ENCODE measurements at regions not wholly inside any gene's neighbourhood (a gene's known extent, or its start where the extent isn't known, plus 50 kb on each side); places are given as distances from the start of the nearest gene placed in this dataset.
"Not testable (repeated sequence)": the region's sequence is repeated elsewhere in the genome, so short reads cannot be mapped to it uniquely, and the experiment has no call there.

- no peaks in the 10 kb centered on the region for H3K27me3 ChIP-seq (ENCODE audit: control insufficient read depth in 2 of 2, insufficient read depth in 1 of 2, low read length in 1 of 2)
- 100% methylated on average over 1 of the region's 1 CpG for WGBS
- no peak overlapping the region for H3K4me3 ChIP-seq (ENCODE audit: low read length in 2 of 2)
- no peaks in the 10 kb centered on the region for H3K4me1 ChIP-seq (ENCODE audit: control insufficient read depth in 2 of 2, insufficient read depth in 2 of 2, low read length in 2 of 2)
- DNase-seq (ENCODE audit: low read depth in 6 of 9, low spot score in 9 of 9): no peak
- H3K9me3 ChIP-seq (ENCODE audit: control insufficient read depth in 2 of 2, insufficient read depth in 1 of 2, low read length in 1 of 2): no peaks in the 10 kb centered on the region
- no peaks in the 10 kb centered on the region for H3K36me3 ChIP-seq (ENCODE audit: control insufficient read depth in 2 of 2, insufficient read depth in 2 of 2, low read length in 1 of 2)
- no peak overlapping the region for H3K27ac ChIP-seq (ENCODE audit: low read depth in 1 of 2, low read length in 1 of 2)
Measured at GRCh38 chr1:83497563-83497962, 501.4 kb downstream of the TTLL7 start.

- Histone ChIP-seq H3K36me3 (ENCODE audit: control insufficient read depth in 2 of 2, insufficient read depth in 2 of 2, low read length in 1 of 2) (no peaks in the 10 kb centered on the region), H3K4me3 (ENCODE audit: low read length in 2 of 2) (no peak overlapping the region), H3K9me3 (ENCODE audit: control insufficient read depth in 2 of 2, insufficient read depth in 1 of 2, low read length in 1 of 2) (no peaks in the 10 kb centered on the region), H3K4me1 (ENCODE audit: control insufficient read depth in 2 of 2, insufficient read depth in 2 of 2, low read length in 2 of 2) (no peaks in the 10 kb centered on the region), H3K27ac (ENCODE audit: low read depth in 1 of 2, low read length in 1 of 2) (no peak overlapping the region), H3K27me3 (ENCODE audit: control insufficient read depth in 2 of 2, insufficient read depth in 1 of 2, low read length in 1 of 2) (no peaks in the 10 kb centered on the region)
- WGBS: 98% methylated on average over 9 of the region's 9 CpGs
- DNase-seq (ENCODE audit: low read depth in 6 of 9, low spot score in 9 of 9): no peak
Measured at GRCh38 chr1:83495560-83495959, 503.4 kb downstream of the TTLL7 start.

- Histone ChIP-seq H3K27me3 (ENCODE audit: control insufficient read depth in 2 of 2, insufficient read depth in 1 of 2, low read length in 1 of 2) (no peaks in the 10 kb centered on the region), H3K4me1 (ENCODE audit: control insufficient read depth in 2 of 2, insufficient read depth in 2 of 2, low read length in 2 of 2) (no peaks in the 10 kb centered on the region), H3K4me3 (ENCODE audit: low read length in 2 of 2) (no peak overlapping the region), H3K9me3 (ENCODE audit: control insufficient read depth in 2 of 2, insufficient read depth in 1 of 2, low read length in 1 of 2) (no peaks in the 10 kb centered on the region), H3K27ac (ENCODE audit: low read depth in 1 of 2, low read length in 1 of 2) (no peak overlapping the region), H3K36me3 (ENCODE audit: control insufficient read depth in 2 of 2, insufficient read depth in 2 of 2, low read length in 1 of 2) (no peaks in the 10 kb centered on the region)
- DNase-seq (ENCODE audit: low read depth in 6 of 9, low spot score in 9 of 9): no peak
- WGBS: 86% methylated on average over 2 of the region's 2 CpGs
Measured at GRCh38 chr1:83493633-83494032, 505.3 kb downstream of the TTLL7 start.

GRCh38 chr1:83491930-83492329, 507.0 kb downstream of the TTLL7 start:
- Histone ChIP-seq H3K27ac (ENCODE audit: low read depth in 1 of 2, low read length in 1 of 2) (no peak overlapping the region), H3K9me3 (ENCODE audit: control insufficient read depth in 2 of 2, insufficient read depth in 1 of 2, low read length in 1 of 2) (no peaks in the 10 kb centered on the region), H3K27me3 (ENCODE audit: control insufficient read depth in 2 of 2, insufficient read depth in 1 of 2, low read length in 1 of 2) (no peaks in the 10 kb centered on the region), H3K4me1 (ENCODE audit: control insufficient read depth in 2 of 2, insufficient read depth in 2 of 2, low read length in 2 of 2) (no peaks in the 10 kb centered on the region), H3K36me3 (ENCODE audit: control insufficient read depth in 2 of 2, insufficient read depth in 2 of 2, low read length in 1 of 2) (no peaks in the 10 kb centered on the region), H3K4me3 (ENCODE audit: low read length in 2 of 2) (no peak overlapping the region)
- DNase-seq (ENCODE audit: low read depth in 6 of 9, low spot score in 9 of 9): no peak
- WGBS: 96% methylated on average over 2 of the region's 2 CpGs

- Histone ChIP-seq H3K4me3 (ENCODE audit: low read length in 2 of 2) (no peak overlapping the region), H3K27me3 (ENCODE audit: control insufficient read depth in 2 of 2, insufficient read depth in 1 of 2, low read length in 1 of 2) (no peaks in the 10 kb centered on the region), H3K27ac (ENCODE audit: low read depth in 1 of 2, low read length in 1 of 2) (no peak overlapping the region), H3K36me3 (ENCODE audit: control insufficient read depth in 2 of 2, insufficient read depth in 2 of 2, low read length in 1 of 2) (no peaks in the 10 kb centered on the region), H3K9me3 (ENCODE audit: control insufficient read depth in 2 of 2, insufficient read depth in 1 of 2, low read length in 1 of 2) (no peaks in the 10 kb centered on the region), H3K4me1 (ENCODE audit: control insufficient read depth in 2 of 2, insufficient read depth in 2 of 2, low read length in 2 of 2) (no peaks in the 10 kb centered on the region)
- DNase-seq (ENCODE audit: low read depth in 6 of 9, low spot score in 9 of 9): no peak
Measured at GRCh38 chr1:83490988-83491387, 507.9 kb downstream of the TTLL7 start.

GRCh38 chr1:83488105-83488504, 510.8 kb downstream of the TTLL7 start:
- H3K4me1 ChIP-seq (ENCODE audit: control insufficient read depth in 2 of 2, insufficient read depth in 2 of 2, low read length in 2 of 2); DNase-seq (ENCODE audit: low read depth in 6 of 9, low spot score in 9 of 9); H3K27me3 ChIP-seq (ENCODE audit: control insufficient read depth in 2 of 2, insufficient read depth in 1 of 2, low read length in 1 of 2); H3K27ac ChIP-seq (ENCODE audit: low read depth in 1 of 2, low read length in 1 of 2); H3K36me3 ChIP-seq (ENCODE audit: control insufficient read depth in 2 of 2, insufficient read depth in 2 of 2, low read length in 1 of 2); H3K9me3 ChIP-seq (ENCODE audit: control insufficient read depth in 2 of 2, insufficient read depth in 1 of 2, low read length in 1 of 2); H3K4me3 ChIP-seq (ENCODE audit: low read length in 2 of 2): not testable (repeated sequence)

- H3K4me1 ChIP-seq (ENCODE audit: control insufficient read depth in 2 of 2, insufficient read depth in 2 of 2, low read length in 2 of 2); DNase-seq (ENCODE audit: low read depth in 6 of 9, low spot score in 9 of 9); H3K27me3 ChIP-seq (ENCODE audit: control insufficient read depth in 2 of 2, insufficient read depth in 1 of 2, low read length in 1 of 2); H3K9me3 ChIP-seq (ENCODE audit: control insufficient read depth in 2 of 2, insufficient read depth in 1 of 2, low read length in 1 of 2); H3K36me3 ChIP-seq (ENCODE audit: control insufficient read depth in 2 of 2, insufficient read depth in 2 of 2, low read length in 1 of 2); H3K4me3 ChIP-seq (ENCODE audit: low read length in 2 of 2); H3K27ac ChIP-seq (ENCODE audit: low read depth in 1 of 2, low read length in 1 of 2): not testable (repeated sequence)
- WGBS: 88% methylated on average over 1 of the region's 1 CpG
Measured at GRCh38 chr1:83487460-83487859, 511.5 kb downstream of the TTLL7 start.

- not testable (repeated sequence) for H3K4me3 ChIP-seq (ENCODE audit: low read length in 2 of 2); H3K27ac ChIP-seq (ENCODE audit: low read depth in 1 of 2, low read length in 1 of 2); H3K9me3 ChIP-seq (ENCODE audit: control insufficient read depth in 2 of 2, insufficient read depth in 1 of 2, low read length in 1 of 2); H3K36me3 ChIP-seq (ENCODE audit: control insufficient read depth in 2 of 2, insufficient read depth in 2 of 2, low read length in 1 of 2); H3K27me3 ChIP-seq (ENCODE audit: control insufficient read depth in 2 of 2, insufficient read depth in 1 of 2, low read length in 1 of 2); DNase-seq (ENCODE audit: low read depth in 6 of 9, low spot score in 9 of 9); H3K4me1 ChIP-seq (ENCODE audit: control insufficient read depth in 2 of 2, insufficient read depth in 2 of 2, low read length in 2 of 2)
- 92% methylated on average over 2 of the region's 2 CpGs for WGBS
Measured at GRCh38 chr1:83485314-83486019, 513.5 kb downstream of the TTLL7 start.

GRCh38 chr1:83481284-83481683, 517.6 kb downstream of the TTLL7 start:
- DNase-seq (ENCODE audit: low read depth in 6 of 9, low spot score in 9 of 9); H3K36me3 ChIP-seq (ENCODE audit: control insufficient read depth in 2 of 2, insufficient read depth in 2 of 2, low read length in 1 of 2); H3K27me3 ChIP-seq (ENCODE audit: control insufficient read depth in 2 of 2, insufficient read depth in 1 of 2, low read length in 1 of 2); H3K27ac ChIP-seq (ENCODE audit: low read depth in 1 of 2, low read length in 1 of 2); H3K4me3 ChIP-seq (ENCODE audit: low read length in 2 of 2); H3K4me1 ChIP-seq (ENCODE audit: control insufficient read depth in 2 of 2, insufficient read depth in 2 of 2, low read length in 2 of 2); H3K9me3 ChIP-seq (ENCODE audit: control insufficient read depth in 2 of 2, insufficient read depth in 1 of 2, low read length in 1 of 2): not testable (repeated sequence)
- whole genome bisulfite sequencing: 96% methylated on average over 3 of the region's 4 CpGs
